ENCODE measurements at regions not wholly inside any gene's neighbourhood (a gene's known extent, or its start where the extent isn't known, plus 50 kb on each side); places are given as distances from the start of the nearest gene placed in this dataset.

DNA sequence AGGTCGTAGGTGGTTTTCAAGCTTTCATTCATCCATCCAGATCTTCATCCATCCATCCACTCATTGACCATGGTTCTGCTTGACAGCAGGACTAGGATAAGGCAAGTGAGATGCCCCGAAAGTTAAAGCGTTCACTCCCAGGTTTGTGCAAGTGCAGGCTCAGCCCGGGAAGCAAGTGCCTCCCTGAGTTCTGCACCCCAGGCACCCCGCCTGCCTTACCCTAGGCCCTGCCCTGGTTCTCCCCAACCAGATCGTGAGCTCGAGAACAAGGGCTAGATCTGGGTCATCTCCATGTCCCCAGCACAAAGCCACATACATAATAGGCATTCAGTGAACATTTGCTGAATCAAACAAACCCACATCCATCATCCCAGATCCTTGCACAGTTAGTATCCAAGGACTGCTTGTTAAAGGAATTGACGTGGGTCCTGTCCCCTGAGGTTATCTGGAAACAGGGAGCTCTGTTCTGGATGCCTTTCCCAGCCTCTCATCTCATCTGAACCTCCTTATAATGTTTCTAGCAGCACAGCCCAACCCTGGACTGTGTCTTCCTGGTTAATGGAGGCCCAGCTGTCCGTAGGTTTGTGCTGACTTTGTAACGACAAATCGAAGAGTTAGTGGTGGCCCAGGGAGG lies 116.1 kb upstream of the GPC1 start:
- no peaks in the 10 kb centered on the region for H3K9me3 ChIP-seq (ENCODE audit: control insufficient read depth, low read length)
- WGBS, 2 experiments (ENCODE audit: insufficient coverage in 2 of 2): 93 to 100% methylated on average over 8 to 10 of the region's 11 CpGs
- H3K27ac ChIP-seq (ENCODE audit: low read depth, low read length, severe bottlenecking): no peak overlapping the region
- H3K4me1 ChIP-seq (ENCODE audit: control insufficient read depth, insufficient read depth, low read length, poor library complexity, severe bottlenecking): peaks cover 10% of the 10 kb centered on the region
- no peaks in the 10 kb centered on the region for H3K36me3 ChIP-seq (ENCODE audit: control insufficient read depth, insufficient read depth, low read length)
- no peak overlapping the region for H3K4me3 ChIP-seq (ENCODE audit: extremely low read depth, insufficient read depth, low read length, poor library complexity, severe bottlenecking)

DNA sequence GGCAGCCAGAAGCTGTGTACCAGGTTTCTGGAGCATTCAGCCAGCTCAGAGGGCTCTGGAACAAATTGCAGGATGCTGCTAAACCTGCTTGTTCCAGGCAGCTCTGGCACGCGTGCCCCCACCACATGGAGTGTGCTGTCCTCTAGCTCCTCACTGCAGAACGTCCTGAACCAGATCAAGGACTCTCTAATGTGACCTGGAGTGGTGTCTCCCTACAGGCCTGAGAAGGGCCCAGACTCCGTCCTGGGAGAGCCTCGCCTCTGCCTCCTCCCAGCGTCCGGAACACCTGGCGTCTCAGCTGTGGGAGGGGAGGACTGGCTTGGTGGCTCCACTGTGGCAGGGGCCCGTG lies 115.6 kb upstream of the GPC1 start:
- no peaks in the 10 kb centered on the region for H3K9me3 ChIP-seq (ENCODE audit: control insufficient read depth, low read length)
- peaks cover 10% of the 10 kb centered on the region for H3K4me1 ChIP-seq (ENCODE audit: control insufficient read depth, insufficient read depth, low read length, poor library complexity, severe bottlenecking)
- H3K27ac ChIP-seq (ENCODE audit: low read depth, low read length, severe bottlenecking): no peak overlapping the region
- H3K4me3 ChIP-seq (ENCODE audit: extremely low read depth, insufficient read depth, low read length, poor library complexity, severe bottlenecking): no peak overlapping the region
- H3K36me3 ChIP-seq (ENCODE audit: control insufficient read depth, insufficient read depth, low read length): no peaks in the 10 kb centered on the region
- 65 to 79% methylated on average over 3 to 9 of the region's 9 CpGs for WGBS, 2 experiments (ENCODE audit: insufficient coverage in 2 of 2)

DNA sequence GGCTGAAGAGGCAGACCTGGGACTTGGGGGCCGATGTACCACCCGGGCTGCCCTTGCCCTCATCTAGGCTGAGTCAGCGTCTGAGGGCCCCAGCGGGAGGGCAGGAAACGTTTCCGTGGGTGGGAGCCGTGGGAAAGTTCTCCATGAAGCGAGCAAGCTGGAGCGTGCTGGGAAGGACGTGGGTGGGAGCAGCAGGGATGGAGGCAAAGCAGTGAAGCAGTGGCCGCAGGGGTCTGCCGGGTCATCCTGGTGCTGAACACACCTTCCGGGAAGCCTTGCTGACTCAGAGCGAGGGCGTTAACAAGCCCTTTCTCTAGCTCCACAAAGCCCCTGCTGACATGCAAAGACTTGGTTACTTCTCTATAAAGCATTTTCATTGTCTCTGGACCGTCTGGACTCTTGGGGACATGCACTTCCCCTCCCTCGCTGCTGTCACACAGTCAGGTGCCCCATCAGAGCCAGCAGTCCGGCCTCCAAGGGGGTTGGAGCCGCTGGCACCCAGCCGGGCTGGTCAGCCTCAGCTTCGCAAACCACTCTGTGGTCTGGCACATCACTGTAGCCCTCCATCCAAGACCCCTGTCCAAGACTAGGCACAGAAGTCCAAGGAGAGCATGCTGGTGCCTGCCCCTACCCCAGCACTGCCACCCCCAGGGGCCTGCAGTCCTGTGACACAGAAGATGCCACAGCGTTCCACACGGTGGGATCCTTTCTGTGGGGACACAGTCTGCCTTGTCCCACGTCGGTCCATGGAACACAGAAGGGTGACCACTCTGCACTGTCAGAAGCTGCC lies 115.1 kb upstream of the GPC1 start:
- no peaks in the 10 kb centered on the region for H3K9me3 ChIP-seq (ENCODE audit: control insufficient read depth, low read length)
- H3K27ac ChIP-seq (ENCODE audit: low read depth, low read length, severe bottlenecking): no peak overlapping the region
- H3K4me1 ChIP-seq (ENCODE audit: control insufficient read depth, insufficient read depth, low read length, poor library complexity, severe bottlenecking): peaks cover 10% of the 10 kb centered on the region
- WGBS, 2 experiments (ENCODE audit: insufficient coverage in 2 of 2): 48 to 49% methylated on average over 23 to 24 of the region's 25 CpGs
- H3K36me3 ChIP-seq (ENCODE audit: control insufficient read depth, insufficient read depth, low read length): no peaks in the 10 kb centered on the region
- H3K4me3 ChIP-seq (ENCODE audit: extremely low read depth, insufficient read depth, low read length, poor library complexity, severe bottlenecking): no peak overlapping the region

DNA sequence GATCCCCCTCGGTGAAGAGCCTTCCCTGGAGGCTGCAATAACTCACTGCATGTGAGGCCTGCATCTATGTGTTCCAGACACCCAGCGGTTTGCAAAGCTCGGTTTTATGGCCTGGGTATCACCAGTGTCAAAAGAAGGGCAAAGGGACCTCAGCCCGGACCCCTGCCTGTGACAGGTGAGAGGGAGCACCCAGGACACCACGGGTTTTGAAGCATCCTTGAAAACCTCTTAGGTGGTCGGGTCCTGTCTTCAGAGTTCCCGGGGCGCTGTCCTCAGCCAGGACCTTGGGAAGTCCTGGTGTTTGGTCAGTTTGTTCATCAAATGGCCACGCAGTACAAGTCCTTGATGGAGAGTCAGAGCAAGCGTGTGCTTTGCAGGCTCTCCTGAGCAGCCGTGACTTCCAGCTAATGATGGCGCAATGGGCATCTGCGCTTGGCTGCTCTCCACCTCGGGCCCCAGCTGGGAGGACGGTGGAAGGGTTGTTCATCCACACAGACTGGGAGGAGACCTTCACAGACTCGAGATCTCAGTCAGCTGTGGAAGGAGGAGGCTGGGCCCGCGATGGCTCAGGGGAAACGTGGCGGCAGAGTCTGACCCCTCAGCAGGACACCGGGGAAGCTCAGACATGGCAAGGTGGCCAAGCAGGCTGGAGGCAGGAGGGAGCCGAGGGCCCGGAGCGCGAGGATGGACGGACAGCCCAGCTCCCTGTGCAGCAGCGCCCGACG lies 113.1 kb upstream of the GPC1 start:
- no peaks in the 10 kb centered on the region for H3K36me3 ChIP-seq (ENCODE audit: control insufficient read depth, insufficient read depth, low read length)
- H3K27ac ChIP-seq (ENCODE audit: low read depth, low read length, severe bottlenecking): no peak overlapping the region
- 89 to 91% methylated on average over 29 of the region's 29 CpGs for WGBS, 2 experiments (ENCODE audit: insufficient coverage in 2 of 2)
- H3K4me1 ChIP-seq (ENCODE audit: control insufficient read depth, insufficient read depth, low read length, poor library complexity, severe bottlenecking): peaks cover 19% of the 10 kb centered on the region
- no peaks in the 10 kb centered on the region for H3K9me3 ChIP-seq (ENCODE audit: control insufficient read depth, low read length)
- no peak overlapping the region for H3K4me3 ChIP-seq (ENCODE audit: extremely low read depth, insufficient read depth, low read length, poor library complexity, severe bottlenecking)

DNA sequence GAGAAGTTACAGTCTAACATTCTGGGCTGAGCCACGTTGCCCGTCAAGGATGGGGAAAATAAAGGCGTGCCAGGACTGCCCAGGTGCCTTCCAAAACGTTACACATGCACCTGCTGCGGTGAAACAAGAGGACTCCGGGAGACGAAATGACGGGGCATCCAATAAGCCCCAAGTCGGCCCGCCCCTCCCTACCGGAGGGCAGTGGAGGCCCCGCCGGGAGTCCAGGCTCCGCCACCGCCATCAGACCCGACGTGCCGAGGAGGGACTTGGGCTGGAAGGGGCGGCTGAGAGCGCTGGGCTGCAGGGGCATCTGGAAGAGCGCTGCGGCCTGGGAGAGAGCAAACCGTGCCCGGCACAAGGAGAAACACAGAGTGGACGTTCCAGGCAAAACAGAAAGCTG lies 112.5 kb upstream of the GPC1 start:
- Histone ChIP-seq H3K27ac (ENCODE audit: low read depth, low read length, severe bottlenecking) (no peak overlapping the region), H3K36me3 (ENCODE audit: control insufficient read depth, insufficient read depth, low read length) (no peaks in the 10 kb centered on the region), H3K4me1 (ENCODE audit: control insufficient read depth, insufficient read depth, low read length, poor library complexity, severe bottlenecking) (peaks cover 19% of the 10 kb centered on the region), H3K9me3 (ENCODE audit: control insufficient read depth, low read length) (no peaks in the 10 kb centered on the region), H3K4me3 (ENCODE audit: extremely low read depth, insufficient read depth, low read length, poor library complexity, severe bottlenecking) (no peak overlapping the region)
- WGBS, 2 experiments (ENCODE audit: insufficient coverage in 2 of 2): 93% methylated on average over 15 to 25 of the region's 25 CpGs

DNA sequence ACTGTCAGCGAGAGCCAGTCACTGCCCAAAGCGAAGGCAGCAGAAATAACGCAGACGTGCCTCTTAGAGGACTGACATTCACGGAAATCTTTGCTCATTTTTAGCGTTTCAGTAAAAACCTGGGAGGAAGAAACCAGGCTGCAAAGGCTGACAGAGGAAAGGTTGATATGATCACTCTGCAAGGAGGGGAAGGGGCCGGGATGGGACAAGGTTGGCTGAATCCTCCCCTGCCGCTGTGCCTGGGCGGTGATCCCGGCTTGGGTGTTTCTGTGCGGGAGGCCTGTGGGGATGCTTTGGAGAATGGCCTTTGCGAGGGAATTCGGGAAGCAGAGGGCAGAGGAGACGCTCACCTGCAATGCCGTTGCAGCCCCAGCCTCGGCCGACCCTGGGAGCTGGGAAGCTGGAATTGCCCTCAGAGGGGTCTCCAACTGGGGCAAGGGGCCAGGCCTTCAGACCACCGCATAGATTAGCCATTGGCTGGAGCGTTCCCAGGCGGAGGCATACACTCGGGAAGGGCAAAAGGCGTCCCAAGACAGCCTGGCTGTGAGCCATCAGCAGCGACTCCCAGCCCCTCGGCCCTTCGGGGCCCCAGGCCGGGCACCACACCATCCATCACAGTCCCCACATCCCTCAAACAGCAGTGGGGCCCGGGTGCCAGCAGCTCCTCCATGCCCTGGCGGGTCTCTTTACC lies 111.7 kb upstream of the GPC1 start:
- Histone ChIP-seq H3K4me1 (ENCODE audit: control insufficient read depth, insufficient read depth, low read length, poor library complexity, severe bottlenecking) (peaks cover 19% of the 10 kb centered on the region), H3K36me3 (ENCODE audit: control insufficient read depth, insufficient read depth, low read length) (no peaks in the 10 kb centered on the region), H3K9me3 (ENCODE audit: control insufficient read depth, low read length) (no peaks in the 10 kb centered on the region), H3K27ac (ENCODE audit: low read depth, low read length, severe bottlenecking) (no peak overlapping the region), H3K4me3 (ENCODE audit: extremely low read depth, insufficient read depth, low read length, poor library complexity, severe bottlenecking) (no peak overlapping the region)
- WGBS, 2 experiments (ENCODE audit: insufficient coverage in 2 of 2): 92 to 93% methylated on average over 21 to 28 of the region's 28 CpGs

DNA sequence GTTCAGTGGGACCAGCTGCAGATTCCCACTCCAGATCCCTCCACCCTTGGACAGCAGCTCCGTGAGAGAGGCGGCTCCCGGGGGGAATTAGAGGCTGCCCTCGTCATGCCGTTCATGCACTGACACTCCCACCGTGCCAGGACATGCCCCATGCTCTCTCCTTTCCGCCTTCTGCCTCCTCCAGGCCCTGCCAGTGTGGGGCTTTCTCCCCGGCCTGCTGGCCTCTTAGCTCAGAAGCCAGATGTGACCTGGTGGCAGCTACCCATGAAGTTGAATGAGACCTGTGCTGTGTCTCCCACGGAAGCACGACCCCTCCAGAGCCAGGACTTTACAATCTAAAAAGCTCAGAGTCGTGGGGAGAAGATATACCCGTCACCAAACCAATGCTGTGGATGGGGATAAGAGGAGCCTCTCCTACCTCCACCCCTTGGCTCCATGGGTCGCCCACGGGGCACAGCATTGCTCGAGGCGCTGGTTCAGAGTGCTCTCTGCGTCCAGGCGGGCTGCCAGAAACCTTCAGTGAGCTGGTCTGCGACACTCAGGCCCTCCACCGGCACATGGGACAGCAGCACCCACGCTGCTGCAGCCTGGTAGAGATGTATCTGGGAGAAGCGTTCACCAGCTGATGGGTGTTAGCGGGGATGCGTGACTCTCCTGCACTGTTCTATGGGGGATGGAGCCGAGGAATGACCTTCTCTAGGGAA lies 111.0 kb upstream of the GPC1 start:
- Histone ChIP-seq H3K4me3 (ENCODE audit: extremely low read depth, insufficient read depth, low read length, poor library complexity, severe bottlenecking) (no peak overlapping the region), H3K36me3 (ENCODE audit: control insufficient read depth, insufficient read depth, low read length) (no peaks in the 10 kb centered on the region), H3K9me3 (ENCODE audit: control insufficient read depth, low read length) (no peaks in the 10 kb centered on the region), H3K27ac (ENCODE audit: low read depth, low read length, severe bottlenecking) (no peak overlapping the region), H3K4me1 (ENCODE audit: control insufficient read depth, insufficient read depth, low read length, poor library complexity, severe bottlenecking) (peaks cover 19% of the 10 kb centered on the region)
- WGBS, 2 experiments (ENCODE audit: insufficient coverage in 2 of 2): 90 to 95% methylated on average over 22 to 25 of the region's 25 CpGs

DNA sequence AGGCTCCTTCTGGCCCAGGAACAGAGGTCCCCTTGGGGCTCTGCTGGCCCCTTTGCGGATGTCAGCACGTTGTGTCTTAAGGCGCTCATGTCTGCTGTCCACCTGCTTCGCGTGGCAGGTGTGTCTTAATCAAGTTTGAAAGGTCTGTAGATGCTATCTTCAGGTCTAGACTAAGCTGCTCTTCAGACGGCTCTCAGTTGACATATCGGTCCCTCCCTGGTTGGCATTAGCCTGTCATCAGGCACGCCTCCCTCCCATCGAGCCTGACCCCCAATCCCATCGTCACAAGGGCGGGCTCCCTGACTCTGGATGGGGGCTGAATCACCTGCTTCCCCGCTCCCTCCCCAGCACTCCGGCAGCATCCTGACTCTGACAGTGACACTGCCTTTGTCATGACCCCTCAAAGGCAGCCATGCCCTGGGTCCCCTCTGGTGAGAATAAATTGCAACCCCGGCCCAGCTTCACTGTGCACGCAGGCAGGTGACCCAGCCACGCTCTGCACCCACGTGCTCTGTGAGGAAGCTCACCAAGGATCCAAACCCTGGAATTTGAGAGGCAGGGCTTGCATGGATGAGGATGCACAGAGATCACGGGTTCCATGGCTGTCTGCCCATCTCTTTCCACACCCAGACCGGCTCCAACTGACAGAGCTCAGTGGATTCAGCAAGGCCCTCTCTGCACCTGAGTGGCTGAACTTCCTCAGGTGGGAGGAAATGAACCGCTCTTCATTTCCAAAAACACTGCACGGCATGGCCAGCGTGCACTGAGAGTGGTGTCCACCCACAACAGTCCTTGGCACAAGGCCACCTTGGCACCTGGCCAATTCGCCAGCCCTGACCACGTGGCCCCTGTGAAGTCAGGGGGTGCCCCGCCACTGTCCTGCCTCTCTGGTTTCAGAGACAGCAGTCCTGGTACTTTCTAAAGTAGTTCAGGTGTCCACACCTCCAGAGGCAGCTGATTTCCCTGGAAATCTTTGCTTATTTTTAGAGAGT lies 110.2 kb upstream of the GPC1 start:
- WGBS, 2 experiments (ENCODE audit: insufficient coverage in 2 of 2): 94 to 95% methylated on average over 25 of the region's 25 CpGs
- Histone ChIP-seq H3K9me3 (ENCODE audit: control insufficient read depth, low read length) (no peaks in the 10 kb centered on the region), H3K4me1 (ENCODE audit: control insufficient read depth, insufficient read depth, low read length, poor library complexity, severe bottlenecking) (peaks cover 11% of the 10 kb centered on the region), H3K36me3 (ENCODE audit: control insufficient read depth, insufficient read depth, low read length) (no peaks in the 10 kb centered on the region), H3K4me3 (ENCODE audit: extremely low read depth, insufficient read depth, low read length, poor library complexity, severe bottlenecking) (no peak overlapping the region), H3K27ac (ENCODE audit: low read depth, low read length, severe bottlenecking) (no peak overlapping the region)

DNA sequence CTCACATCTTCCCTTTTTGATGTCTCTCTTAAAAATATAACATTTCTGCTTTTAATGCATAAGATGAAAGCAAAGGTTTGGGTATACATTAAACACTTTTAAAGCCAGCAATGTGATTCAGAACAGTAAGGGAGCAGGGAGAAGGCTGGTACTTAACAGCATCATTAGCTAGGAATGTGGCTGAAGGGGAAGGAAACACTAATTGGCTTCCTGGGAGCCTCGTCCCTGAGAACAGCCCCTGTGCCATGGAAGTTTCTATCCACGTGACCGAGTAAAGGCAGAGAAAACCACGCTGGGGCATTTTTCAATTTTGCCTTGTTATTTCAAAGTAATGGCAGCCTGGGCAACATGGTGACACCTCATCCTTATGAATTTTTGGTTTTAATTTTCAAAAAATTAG lies 109.2 kb upstream of the GPC1 start:
- Histone ChIP-seq H3K27ac (ENCODE audit: low read depth, low read length, severe bottlenecking) (no peak overlapping the region), H3K4me1 (ENCODE audit: control insufficient read depth, insufficient read depth, low read length, poor library complexity, severe bottlenecking) (peaks cover 8% of the 10 kb centered on the region), H3K9me3 (ENCODE audit: control insufficient read depth, low read length) (no peaks in the 10 kb centered on the region), H3K4me3 (ENCODE audit: extremely low read depth, insufficient read depth, low read length, poor library complexity, severe bottlenecking) (no peak overlapping the region), H3K36me3 (ENCODE audit: control insufficient read depth, insufficient read depth, low read length) (no peaks in the 10 kb centered on the region)
- WGBS, 2 experiments (ENCODE audit: insufficient coverage in 2 of 2): 52 to 61% methylated on average over 3 to 4 of the region's 4 CpGs
